HG03159 (cell line): ENCODE measurements at regions not wholly inside any gene's neighbourhood (a gene's known extent, or its start where the extent isn't known, plus 50 kb on each side); places are given as distances from the start of the nearest gene placed in this dataset.
A peak's percentile ranks its signal among the peaks of the same experiment; 100 is the strongest.
"Not testable (repeated sequence)": the region's sequence is repeated elsewhere in the genome, so short reads cannot be mapped to it uniquely, and the experiment has no call there.

ENCODE experiments used
- ATAC-seq: cut with Tn5 transposase; IDR thresholded peaks from one replicate; pipeline ENCODE4 v1.9.1; 2021; ENCODE audit warnings: mild to moderate bottlenecking, moderate library complexity; ENCODE audit not compliant: unreplicated experiment

- no peak for ATAC-seq
Measured at GRCh38 chr12:90710711-90711110, 244.3 kb downstream of the CCER1 start.

GRCh38 chr12:90706036-90706435 is 248.9 kb downstream of the CCER1 start:
- ATAC-seq, result no peak

GRCh38 chr12:90695415-90695814 is 259.6 kb downstream of the CCER1 start:
- ATAC-seq, result no peak

GRCh38 chr12:90690120-90690519 is 264.9 kb downstream of the CCER1 start:
- peak; percentile 76 for ATAC-seq

GRCh38 chr12:90687682-90688081 is 267.3 kb downstream of the CCER1 start:
- not testable (repeated sequence) for ATAC-seq

- ATAC-seq, result no peak
Measured at GRCh38 chr12:90683871-90684270, 271.1 kb downstream of the CCER1 start.

GRCh38 chr12:90682398-90682797 is 272.6 kb downstream of the CCER1 start:
- ATAC-seq, result no peak

GRCh38 chr12:90679674-90680073 is 275.3 kb downstream of the CCER1 start:
- ATAC-seq, result no peak

GRCh38 chr12:90677552-90677951 is 277.4 kb downstream of the CCER1 start:
- no peak for ATAC-seq

- ATAC-seq, result no peak
Measured at GRCh38 chr12:90677055-90677454, 277.9 kb downstream of the CCER1 start.

GRCh38 chr12:90675106-90675505 is 279.9 kb downstream of the CCER1 start:
- ATAC-seq, result no peak

GRCh38 chr12:90672081-90672480 is 282.9 kb downstream of the CCER1 start:
- no peak for ATAC-seq

- not testable (repeated sequence) for ATAC-seq
Measured at GRCh38 chr12:90663949-90664348, 291.0 kb downstream of the CCER1 start.

GRCh38 chr12:90659060-90659459 is 295.9 kb downstream of the CCER1 start:
- no peak for ATAC-seq

- no peak for ATAC-seq
Measured at GRCh38 chr12:90653040-90653439, 301.9 kb downstream of the CCER1 start.

- peak; percentile 60 for ATAC-seq
Measured at GRCh38 chr12:90652280-90652679, 302.7 kb downstream of the CCER1 start.

- no peak for ATAC-seq
Measured at GRCh38 chr12:90645181-90645580, 309.8 kb downstream of the CCER1 start.

GRCh38 chr12:90631591-90632212 is 323.3 kb downstream of the CCER1 start:
- no peak for ATAC-seq

GRCh38 chr12:90630006-90630405 is 325.0 kb downstream of the CCER1 start:
- no peak for ATAC-seq

- ATAC-seq, result no peak
Measured at GRCh38 chr12:90628213-90628612, 326.8 kb downstream of the CCER1 start.

GRCh38 chr12:90627180-90627896 is 327.6 kb downstream of the CCER1 start:
- no peak for ATAC-seq

- no peak for ATAC-seq
Measured at GRCh38 chr12:90622431-90622830, 332.5 kb downstream of the CCER1 start.

- no peak for ATAC-seq
Measured at GRCh38 chr12:90621927-90622326, 333.0 kb downstream of the CCER1 start.
